HepG2 (cell line): ENCODE measurements at regions not wholly inside any gene's neighbourhood (a gene's known extent, or its start where the extent isn't known, plus 50 kb on each side); places are given as distances from the start of the nearest gene placed in this dataset.

Experiments used
- ATAC-seq: fragments of 200-7000 bp; cut with Tn5 transposase; 3 replicates; pipeline ENCODE4 v1.9.1; 2020; ENCODE audit warnings: mild to moderate bottlenecking, moderate library complexity
- BruUV-seq: library from RNA; stranded (reverse); fragments of 400-500 nt; replicated peaks from 2 replicates; lab custom pipeline; 2021; lab: Mats Ljungman, UMichigan
- CTCF ChIA-PET: fragments of 300-600 bp; formaldehyde crosslinking; extraction: SDS; loops from one replicate; lab custom pipeline; 2021; ENCODE audit warnings: low total read pairs, inconsistent platforms, low intra/inter-chr PET ratio; lab: Yijun Ruan, JAX
- POLR2A ChIA-PET: fragments of 350-600 bp; sonication (Branson Sonifier 250); formaldehyde crosslinking; loops from one replicate; lab custom pipeline; 2020; ENCODE audit warnings: antibody characterized with exemption, inconsistent platforms; lab: Yijun Ruan, JAX
- DNase-seq: peaks from one replicate; pipeline ENCODE4 v3.0.0-alpha.2; 2015; ENCODE audit warnings: low spot score
- FAIRE-seq: peaks from 3 replicates; lab custom pipeline; 2011; peaks lifted over from hg19 to GRCh38; lab: Jason Lieb, UNC
- H2AFZ ChIP-seq: one replicate; pipeline ENCODE4 v1.6.1; 2011; ENCODE audit warnings: low read length, inconsistent platforms
- H3K27ac ChIP-seq: fragments of 300-600 bp; 3 replicates; pipeline ENCODE4 v1.8.0; 2011; ENCODE audit warnings: mixed run types, mild to moderate bottlenecking, mixed read lengths, low read length, inconsistent platforms; ENCODE audit not compliant: insufficient read depth; ENCODE audit errors: extremely low read length
- H3K27me3 ChIP-seq, 2 experiments: fragments of 200-600 bp in 1 of 2; 2 replicates in 1 of 2; 3 replicates in 1 of 2; pipeline versions ENCODE4 v1.6.0 to v1.8.0; 2011; ENCODE audit warnings: low read length in 2 of 2, mild to moderate bottlenecking in 2 of 2, moderate library complexity in 2 of 2, inconsistent platforms in 1 of 2; ENCODE audit not compliant: insufficient read depth in 2 of 2, control insufficient read depth in 1 of 2
- H3K36me3 ChIP-seq, 2 experiments: fragments of 200-600 bp in 1 of 2; replicated peaks in 1 of 2; 2 replicates in 1 of 2; 3 replicates in 1 of 2; pipeline versions ENCODE4 v1.5.1 to v1.8.0; 2011; ENCODE audit warnings: low read length in 2 of 2, inconsistent platforms in 1 of 2; ENCODE audit not compliant: insufficient read depth in 2 of 2, control insufficient read depth in 1 of 2
- H3K4me1 ChIP-seq: 2 replicates; pipeline ENCODE4 v1.5.1; 2012; ENCODE audit warnings: low read length, inconsistent platforms; ENCODE audit not compliant: insufficient read depth
- H3K4me2 ChIP-seq: 2 replicates; pipeline ENCODE4 v1.6.0; 2011; ENCODE audit warnings: low read depth, low read length, inconsistent platforms
- H3K4me3 ChIP-seq, 3 experiments: fragments of 200-600 bp in 1 of 3; sonication (generic), shearing (Covaris generic) in 1 of 3; replicated peaks in 1 of 3; 2 replicates each; pipeline ENCODE4 v1.5.1; 2011 to 2016; ENCODE audit warnings: low read length in 3 of 3, inconsistent platforms in 2 of 3, low read depth in 2 of 3, mild to moderate bottlenecking in 2 of 3, control low read depth in 1 of 3, mixed read lengths in 1 of 3; ENCODE audit not compliant: insufficient read depth in 1 of 3
- H3K79me2 ChIP-seq: one replicate; pipeline ENCODE4 v1.6.1; 2011; ENCODE audit warnings: low read length, inconsistent platforms; ENCODE audit not compliant: insufficient read depth
- H3K9ac ChIP-seq: 2 replicates; pipeline ENCODE4 v1.6.0; 2011; ENCODE audit warnings: mild to moderate bottlenecking, low read depth, low read length, inconsistent platforms; ENCODE audit not compliant: insufficient read depth
- H3K9me3 ChIP-seq: 2 replicates; pipeline ENCODE4 v1.5.1; 2012; ENCODE audit warnings: mild to moderate bottlenecking, low read length
- H4K20me1 ChIP-seq: 2 replicates; pipeline ENCODE4 v1.6.0; 2011; ENCODE audit warnings: inconsistent platforms, mild to moderate bottlenecking, low read length, moderate library complexity; ENCODE audit not compliant: insufficient read depth
- CTCF ChIP-seq: sonication (generic); formaldehyde crosslinking; IDR thresholded peaks from 2 replicates; pipeline ENCODE4 v1.5.0; 2020; ENCODE audit warnings: mild to moderate bottlenecking, missing genetic modification reagents, moderate library complexity
- ERF ChIP-seq: IDR thresholded peaks from 2 replicates; pipeline ENCODE4 v1.6.1; 2018; ENCODE audit warnings: missing biosample characterization, missing genetic modification reagents
- MYNN ChIP-seq: sonication (generic); formaldehyde crosslinking; IDR thresholded peaks from 2 replicates; pipeline ENCODE4 v1.4.0; 2020; ENCODE audit warnings: mild to moderate bottlenecking, low read depth, missing genetic modification reagents
- NFE2L1 ChIP-seq: sonication (generic); formaldehyde crosslinking; IDR thresholded peaks from 2 replicates; pipeline ENCODE4 v1.4.0; 2020; ENCODE audit warnings: missing genetic modification reagents, mild to moderate bottlenecking, borderline replicate concordance
- PRDM15 ChIP-seq: sonication (generic); formaldehyde crosslinking; IDR thresholded peaks from 2 replicates; pipeline ENCODE4 v1.4.0; 2020; ENCODE audit warnings: missing genetic modification reagents
- RCOR2 ChIP-seq: IDR thresholded peaks from 2 replicates; pipeline ENCODE4 v1.6.1; 2016; ENCODE audit warnings: missing biosample characterization, missing genetic modification reagents
- REPIN1 ChIP-seq: sonication (generic); formaldehyde crosslinking; IDR thresholded peaks from 2 replicates; pipeline ENCODE4 v1.8.0; 2022; ENCODE audit warnings: missing genetic modification reagents, low read depth, mild to moderate bottlenecking, borderline replicate concordance
- RXRB ChIP-seq: IDR thresholded peaks from 2 replicates; pipeline ENCODE4 v1.6.1; 2016; ENCODE audit warnings: borderline replicate concordance, missing genetic modification reagents, missing compliant biosample characterization
- SMAD3 ChIP-seq: sonication (generic); formaldehyde crosslinking; IDR thresholded peaks from 2 replicates; pipeline ENCODE4 v1.4.0; 2020; ENCODE audit warnings: missing genetic modification reagents
- SMC3 ChIP-seq: IDR thresholded peaks from 2 replicates; pipeline ENCODE4 v1.6.1; 2011; ENCODE audit warnings: low read length, improper control_type of control experiment
- STAG1 ChIP-seq: sonication (generic); formaldehyde crosslinking; IDR thresholded peaks from 2 replicates; pipeline ENCODE4 v1.4.0; 2020; ENCODE audit warnings: missing genetic modification reagents
- ZFP36L1 ChIP-seq: sonication (generic); formaldehyde crosslinking; IDR thresholded peaks from 2 replicates; pipeline ENCODE4 v1.8.0; 2022; ENCODE audit warnings: mild to moderate bottlenecking, missing genetic modification reagents, moderate library complexity
- ZFP37 ChIP-seq: sonication (generic); formaldehyde crosslinking; IDR thresholded peaks from 2 replicates; pipeline ENCODE4 v1.4.0; 2020; ENCODE audit warnings: missing genetic modification reagents, borderline replicate concordance
- ZNF12 ChIP-seq: sonication (generic); formaldehyde crosslinking; IDR thresholded peaks from 2 replicates; pipeline ENCODE4 v1.5.0; 2020; ENCODE audit warnings: missing genetic modification reagents
- ZNF747 ChIP-seq: sonication (generic); formaldehyde crosslinking; IDR thresholded peaks from 2 replicates; pipeline ENCODE4 v1.8.1; 2023; ENCODE audit warnings: missing genetic modification reagents, mild to moderate bottlenecking, borderline replicate concordance
- WGBS: methylation state at CpG from one replicate; pipeline ENCODE4 v1.1.6; 2017; ENCODE audit warnings: low lambda C conversion rate; 5-methylcytosine and 5-hydroxymethylcytosine counted together
- in situ Hi-C: cut with HindIII; loops from 2 replicates; pipeline ENCODE4 v1.10.0; 2017; ENCODE audit warnings: low pct_unique_long_range_greater_than_20kb; ENCODE audit not compliant: extremely low pct_ligation_motif_present
- intact Hi-C: fragments of 100-400 bp; cut with micrococcal nuclease; formaldehyde crosslinking; loops from one replicate; pipeline ENCODE4 v1.10.0; 2022; ENCODE audit not compliant: unreplicated experiment

- no peak for FAIRE-seq
- no peaks in the 10 kb centered on the region for H3K9me3 ChIP-seq
- no peak overlapping the region for H3K4me3 ChIP-seq
- peak; percentile 43 for TF ChIP-seq CTCF
- no peak for TF ChIP-seq REPIN1 (CRISPR knock-in tag)
- peak; percentile 17; the same call in 1 of the 2 replicates for TF ChIP-seq SMC3
- peak; percentile 45 for TF ChIP-seq STAG1 (CRISPR knock-in tag)
- no TSS peak for BruUV-seq
- in situ Hi-C loops: loop anchor here (5.0 kb wide), 1 partner anchor 330 kb away; no protein-coding TSS in a partner anchor
- no peaks in the 10 kb centered on the region for H4K20me1 ChIP-seq
- WGBS: 0% methylated on average over 3 of the region's 3 CpGs
- ChIA-PET CTCF (interaction anchor here (1.6 kb wide), 1 partner anchor 330 kb away, joined by 8 read pairs; no protein-coding TSS in a partner anchor), POLR2A (no interaction called here)
- H3K27ac ChIP-seq: no peak overlapping the region
- H3K36me3 ChIP-seq: no peaks in the 10 kb centered on the region
- DNase-seq: peak; percentile 9
- no peak overlapping the region for H3K9ac ChIP-seq
- no peak overlapping the region for H2AFZ ChIP-seq
- H3K79me2 ChIP-seq: no peaks in the 10 kb centered on the region
- H3K4me2 ChIP-seq: no peak overlapping the region
- no peaks in the 10 kb centered on the region for H3K27me3 ChIP-seq
- peak; percentile 94 for ATAC-seq
- intact Hi-C loops: no loop called here
- H3K4me1 ChIP-seq: no peaks in the 10 kb centered on the region
Measured at GRCh38 chr5:27682600-27682999, 644.2 kb upstream of the CDH9 start.

- Histone ChIP-seq H3K27ac (no peak overlapping the region), H3K36me3 (no peaks in the 10 kb centered on the region), H4K20me1 (no peaks in the 10 kb centered on the region), H3K4me3 (no peak overlapping the region), H3K4me2 (no peak overlapping the region), H2AFZ (no peak overlapping the region), H3K27me3 (no peaks in the 10 kb centered on the region), H3K9me3 (no peaks in the 10 kb centered on the region), H3K9ac (no peak overlapping the region), H3K79me2 (no peaks in the 10 kb centered on the region), H3K4me1 (no peaks in the 10 kb centered on the region)
- intact Hi-C loops: loop anchor here (1.0 kb wide), 1 partner anchor 360 kb away; no protein-coding TSS in a partner anchor
- in situ Hi-C loops: no loop called here
- DNase-seq (peak; percentile 17), FAIRE-seq (no peak), ATAC-seq (peak; percentile 92)
- ChIA-PET CTCF (interaction anchor here (1.3 to 1.8 kb wide), 2 partner anchors 360 to 363 kb away, joined by 3 to 4 read pairs; no protein-coding TSS in a partner anchor), POLR2A (no interaction called here)
- 4% methylated on average over 3 of the region's 4 CpGs for WGBS
- BruUV-seq: no TSS peak
- TF ChIP-seq ZNF747 (CRISPR knock-in tag) (no peak), RCOR2 (CRISPR knock-in tag) (no peak), SMAD3 (no peak), ZNF12 (no peak), RXRB (CRISPR knock-in tag) (no peak), PRDM15 (no peak), NFE2L1 (CRISPR knock-in tag) (no peak), ZFP36L1 (CRISPR knock-in tag) (no peak), MYNN (CRISPR knock-in tag) (no peak), ZFP37 (CRISPR knock-in tag) (no peak), SMC3 (0 out of 2 replicates have a peak, but pooled peaks have one; percentile 15), ERF (CRISPR knock-in tag) (no peak)
Measured at GRCh38 chr5:27652505-27652904, 614.1 kb upstream of the CDH9 start.
